Lower leg skin (tissue), 4 donors: ENCODE measurements at regions not wholly inside any gene's neighbourhood (a gene's known extent, or its start where the extent isn't known, plus 50 kb on each side); places are given as distances from the start of the nearest gene placed in this dataset.

Experiments
- DNase-seq, 2 donors: peaks; one replicate each; pipeline ENCODE4 v3.0.0-alpha.2; 2019; ENCODE audit warnings: low spot score in 2 of 2
- H3K4me3 ChIP-seq: fragments of 200-600 bp; sonication (generic); 2 replicates; pipeline ENCODE4 v1.5.1; 2017; ENCODE audit warnings: mild to moderate bottlenecking, low read depth; ENCODE audit not compliant: poor library complexity, severe bottlenecking
- POLR2A ChIP-seq, 2 donors: fragments of 450-650 bp; IDR thresholded peaks; one replicate each; pipeline ENCODE4 v1.6.1; 2016 to 2017; ENCODE audit warnings: antibody characterized with exemption in 2 of 2, mild to moderate bottlenecking in 1 of 2, moderate library complexity in 1 of 2
- WGBS, 2 donors: methylation state at CpG; one replicate each; pipeline ENCODE4 v1.1.5; 2018; 5-methylcytosine and 5-hydroxymethylcytosine counted together
- intact Hi-C: fragments of 100-400 bp; cut with DNase I; formaldehyde crosslinking; loops from one replicate; pipeline ENCODE4 v1.15.0; 2023; ENCODE audit warnings: low total_unique reads
- TF ChIP-seq, protein P1 (sequence below), 3 donors: fragments of 450-650 bp; IDR thresholded peaks; one replicate each; pipeline ENCODE4 v1.5.1; 2016; ENCODE audit warnings: antibody characterized with exemption in 3 of 3, mild to moderate bottlenecking in 3 of 3, moderate library complexity in 2 of 3

DNA sequence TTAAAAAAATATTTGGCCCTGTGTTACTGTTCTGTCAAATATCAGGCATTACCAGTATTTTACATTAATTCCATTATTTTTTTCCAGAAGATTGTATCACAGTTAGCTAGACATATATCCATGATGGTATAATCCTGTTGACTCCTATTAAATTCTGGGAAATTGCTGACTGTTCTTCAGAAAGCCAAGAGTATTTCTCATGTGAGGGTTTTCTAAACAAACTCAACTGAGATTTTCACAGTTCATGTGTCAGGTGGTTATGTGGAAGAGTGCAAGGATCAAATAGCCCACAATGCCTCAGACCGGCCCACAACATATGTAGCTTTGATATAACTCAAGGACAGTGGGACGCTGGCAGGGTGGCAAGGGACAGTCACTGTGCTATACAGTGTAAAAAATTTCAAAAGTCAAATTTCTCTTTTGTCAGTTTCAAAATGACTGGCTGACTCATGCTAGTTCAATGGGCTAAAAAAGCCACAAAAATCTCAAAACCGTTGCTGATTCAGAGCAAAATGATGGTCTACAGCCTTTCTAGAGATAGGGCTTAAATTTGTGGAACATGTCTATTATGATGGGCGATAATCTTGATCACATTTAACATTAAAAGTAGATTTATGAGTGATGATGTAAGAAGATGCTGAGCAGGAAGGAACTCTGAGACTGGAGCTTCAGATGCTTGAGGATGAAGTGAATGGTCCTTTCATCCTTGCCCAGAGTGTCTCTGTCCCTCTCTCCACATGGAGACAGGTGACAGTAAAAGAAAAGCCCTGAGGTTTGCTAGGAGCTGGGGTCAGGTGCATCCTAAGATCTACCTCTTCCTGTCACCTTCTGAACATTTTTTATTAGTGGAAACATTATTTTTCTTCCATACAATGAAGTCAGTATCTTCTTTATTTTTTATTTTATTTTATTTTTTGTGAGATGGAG is 175.8 kb upstream of the PIEZO2 start:
- TF ChIP-seq, protein P1, sequence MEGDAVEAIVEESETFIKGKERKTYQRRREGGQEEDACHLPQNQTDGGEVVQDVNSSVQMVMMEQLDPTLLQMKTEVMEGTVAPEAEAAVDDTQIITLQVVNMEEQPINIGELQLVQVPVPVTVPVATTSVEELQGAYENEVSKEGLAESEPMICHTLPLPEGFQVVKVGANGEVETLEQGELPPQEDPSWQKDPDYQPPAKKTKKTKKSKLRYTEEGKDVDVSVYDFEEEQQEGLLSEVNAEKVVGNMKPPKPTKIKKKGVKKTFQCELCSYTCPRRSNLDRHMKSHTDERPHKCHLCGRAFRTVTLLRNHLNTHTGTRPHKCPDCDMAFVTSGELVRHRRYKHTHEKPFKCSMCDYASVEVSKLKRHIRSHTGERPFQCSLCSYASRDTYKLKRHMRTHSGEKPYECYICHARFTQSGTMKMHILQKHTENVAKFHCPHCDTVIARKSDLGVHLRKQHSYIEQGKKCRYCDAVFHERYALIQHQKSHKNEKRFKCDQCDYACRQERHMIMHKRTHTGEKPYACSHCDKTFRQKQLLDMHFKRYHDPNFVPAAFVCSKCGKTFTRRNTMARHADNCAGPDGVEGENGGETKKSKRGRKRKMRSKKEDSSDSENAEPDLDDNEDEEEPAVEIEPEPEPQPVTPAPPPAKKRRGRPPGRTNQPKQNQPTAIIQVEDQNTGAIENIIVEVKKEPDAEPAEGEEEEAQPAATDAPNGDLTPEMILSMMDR (IDR thresholded peaks at IDR 0.05), result no peak
- no peak for TF ChIP-seq POLR2A (IDR thresholded peaks at IDR 0.05)
- intact Hi-C loops, result no loop called here
- H3K4me3 ChIP-seq, result no peak overlapping the region
- no peak for DNase-seq
- 64% methylated on average over 4 of the region's 4 CpGs for whole genome bisulfite sequencing, 2 donors

- no peak overlapping the region for H3K4me3 ChIP-seq
- intact Hi-C loops, result no loop called here
- 69 to 72% methylated on average over 2 of the region's 2 CpGs for WGBS, 2 donors
- TF ChIP-seq, protein P1 (IDR thresholded peaks at IDR 0.05), result no peak
- TF ChIP-seq POLR2A (IDR thresholded peaks at IDR 0.05), result no peak
- no peak for DNase-seq
These were observed 175.1 kb upstream of the PIEZO2 start for GRCh38 chr18:11324510-11324909.

- no peak overlapping the region for H3K4me3 ChIP-seq
- intact Hi-C loops, result no loop called here
- TF ChIP-seq, protein P1 (IDR thresholded peaks at IDR 0.05), result no peak
- no peak for TF ChIP-seq POLR2A (IDR thresholded peaks at IDR 0.05)
- no peak for DNase-seq
- 38 to 41% methylated on average over 11 of the region's 11 CpGs for WGBS, 2 donors
These were observed 174.0 kb upstream of the PIEZO2 start for GRCh38 chr18:11323359-11323819.

GRCh38 chr18:11322716-11323115 is 173.3 kb upstream of the PIEZO2 start:
- 71 to 89% methylated on average over 6 to 7 of the region's 7 CpGs for WGBS, 2 donors
- intact Hi-C loops, result no loop called here
- H3K4me3 ChIP-seq, result no peak overlapping the region
- DNase-seq, result no peak
- TF ChIP-seq, protein P1 (IDR thresholded peaks at IDR 0.05), result no peak
- TF ChIP-seq POLR2A (IDR thresholded peaks at IDR 0.05), result no peak

- no peak for DNase-seq
- 53 to 65% methylated on average over 4 of the region's 4 CpGs for WGBS, 2 donors
- H3K4me3 ChIP-seq, result no peak overlapping the region
- no peak for TF ChIP-seq POLR2A (IDR thresholded peaks at IDR 0.05)
- intact Hi-C loops, result no loop called here
These were observed 172.6 kb upstream of the PIEZO2 start for GRCh38 chr18:11322006-11322405.

DNA sequence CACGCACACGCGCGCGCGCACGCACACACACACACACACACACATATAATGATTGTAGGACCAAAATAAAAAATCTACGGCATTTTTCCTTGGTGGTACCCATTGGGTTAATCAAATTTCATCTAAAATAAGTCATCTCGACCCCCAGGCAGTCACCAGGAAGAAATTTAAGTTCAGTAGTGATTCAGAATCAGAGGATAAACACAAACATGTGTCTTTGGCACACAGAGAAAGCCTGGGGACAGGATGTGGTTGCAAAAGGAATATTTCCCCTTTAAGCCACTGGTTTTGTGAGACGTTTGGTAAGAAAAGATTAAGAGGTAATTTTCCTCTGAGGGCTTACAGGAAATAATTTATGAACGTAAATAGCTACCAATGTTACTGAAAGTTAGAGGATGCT is 171.6 kb upstream of the PIEZO2 start:
- TF ChIP-seq POLR2A (IDR thresholded peaks at IDR 0.05), result no peak
- TF ChIP-seq, protein P1 (IDR thresholded peaks at IDR 0.05), result no peak
- 23 to 27% methylated on average over 11 of the region's 11 CpGs for WGBS, 2 donors
- DNase-seq, result no peak
- intact Hi-C loops, result no loop called here
- H3K4me3 ChIP-seq, result no peak overlapping the region
